Muscle of arm (tissue), 1 donor: ENCODE measurements at regions not wholly inside any gene's neighbourhood (a gene's known extent, or its start where the extent isn't known, plus 50 kb on each side); places are given as distances from the start of the nearest gene placed in this dataset.
"Not testable (repeated sequence)": the region's sequence is repeated elsewhere in the genome, so short reads cannot be mapped to it uniquely, and the experiment has no call there.

Experiments
- DNase-seq: peaks from one replicate; pipeline ENCODE4 v3.0.0-alpha.2; 2013

DNA sequence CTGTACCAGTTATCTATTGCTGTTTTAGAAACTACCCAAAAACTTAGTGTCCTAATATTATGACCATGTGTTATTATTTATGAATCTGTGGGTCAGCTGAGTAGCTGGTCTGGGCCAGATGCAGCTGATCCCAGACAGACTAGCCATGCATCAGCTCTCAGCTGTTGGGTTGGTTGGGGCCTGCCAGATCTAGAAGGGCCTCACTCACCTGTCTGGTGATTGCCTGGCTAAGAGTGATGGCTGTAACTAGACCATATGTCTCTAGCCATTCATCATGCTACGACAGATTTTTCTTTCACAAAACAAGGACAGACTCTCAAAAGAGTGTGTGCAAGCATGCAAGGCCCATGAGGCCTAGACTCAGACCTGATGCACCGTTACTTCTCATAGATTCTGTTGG lies 403.2 kb downstream of the SAMD5 start:
- DNase-seq: no peak

DNA sequence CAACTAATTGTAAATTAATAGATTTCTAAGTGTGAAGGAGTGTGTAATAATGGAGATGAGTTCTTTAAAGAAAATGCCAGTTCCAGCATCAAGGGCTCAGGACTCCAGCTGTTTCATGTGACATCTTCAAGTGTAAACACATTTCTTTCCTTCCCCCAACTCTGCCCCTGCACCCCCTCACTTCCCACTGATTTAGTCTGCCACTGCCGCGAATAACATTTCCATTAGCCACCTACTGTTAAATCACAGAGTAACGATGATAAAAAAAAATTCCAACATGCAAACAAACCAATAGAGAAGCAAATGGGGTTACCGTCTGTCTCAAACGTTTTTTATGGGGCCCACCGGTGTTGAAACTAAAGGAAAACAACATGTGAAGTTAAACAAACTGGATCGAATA lies 414.3 kb downstream of the SAMD5 start:
- DNase-seq: no peak

DNA sequence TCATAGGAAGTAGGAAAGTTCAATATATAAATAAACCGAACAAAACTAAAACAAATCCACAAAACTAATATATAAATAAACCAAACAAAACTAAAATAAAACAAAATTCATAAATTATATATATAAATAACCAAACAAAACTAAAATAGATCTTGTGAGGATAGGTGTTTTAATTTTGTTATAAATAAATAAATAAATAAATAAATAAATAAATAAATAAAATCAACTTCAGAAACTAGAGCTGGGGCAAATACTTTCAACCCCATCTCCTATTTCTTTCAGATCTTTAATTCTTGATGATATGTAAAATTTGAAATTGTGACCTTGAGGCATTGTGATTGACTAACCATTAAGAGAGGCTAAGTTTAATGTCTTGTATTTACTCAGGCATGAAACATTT lies 416.1 kb downstream of the SAMD5 start:
- DNase-seq: no peak

DNA sequence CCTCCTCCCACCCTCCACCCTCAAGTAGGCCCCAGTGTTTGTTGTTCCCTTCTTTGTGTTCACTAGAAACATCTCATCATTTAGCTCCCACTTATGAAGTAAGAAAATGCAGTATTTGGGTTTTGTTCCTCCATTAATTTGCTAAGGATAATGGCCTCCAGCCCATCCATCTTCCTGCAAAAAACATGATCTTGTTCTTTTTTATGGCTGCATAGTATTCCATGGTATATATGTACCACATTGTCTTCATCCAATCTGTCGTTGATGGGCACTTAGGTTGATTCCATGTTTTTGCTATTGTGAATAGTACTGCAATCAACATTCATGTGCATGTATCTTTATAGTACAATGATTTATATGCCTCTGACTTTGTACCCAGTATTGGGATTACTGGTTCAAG lies 416.8 kb upstream of the SASH1 start:
- no peak for DNase-seq

DNA sequence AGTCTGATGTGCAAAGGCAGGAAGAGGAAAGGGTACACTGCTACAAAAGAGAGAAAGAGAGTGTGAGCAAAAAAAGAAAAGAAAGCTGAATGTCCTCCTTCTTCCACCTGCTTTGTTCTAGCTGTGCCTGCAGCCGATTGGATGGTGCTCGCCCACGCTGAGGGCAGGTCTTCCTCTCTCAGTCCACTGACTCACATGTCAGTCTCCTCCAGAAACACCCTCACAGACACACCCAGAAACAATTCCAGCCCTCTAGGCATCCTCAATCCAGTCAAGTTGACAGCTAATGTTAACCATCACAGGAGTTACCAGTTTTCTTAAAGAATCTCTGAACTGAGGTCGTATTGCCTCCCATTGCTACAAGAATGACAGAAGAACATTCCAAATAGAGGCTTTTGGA lies 411.9 kb upstream of the SASH1 start:
- DNase-seq: no peak

DNA sequence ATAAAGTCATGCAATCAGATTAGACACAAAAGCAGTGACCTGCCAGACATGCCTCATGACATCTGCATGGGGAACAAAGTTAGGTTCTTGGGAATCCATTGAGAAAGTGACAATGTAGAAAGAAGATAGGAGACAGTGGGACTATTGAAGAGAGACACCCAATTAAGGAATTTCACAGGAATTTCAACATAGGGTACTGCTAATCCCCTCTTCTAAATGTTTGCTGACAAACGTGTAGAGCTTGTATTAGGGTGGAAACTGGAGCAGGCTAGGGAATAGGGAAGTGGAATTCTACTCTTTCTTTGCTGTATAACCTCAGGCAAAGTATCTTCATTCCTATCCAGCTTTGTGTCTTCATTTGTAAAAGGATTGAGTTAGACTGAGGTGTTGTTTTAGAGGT lies 409.4 kb upstream of the SASH1 start:
- DNase-seq: no peak

DNA sequence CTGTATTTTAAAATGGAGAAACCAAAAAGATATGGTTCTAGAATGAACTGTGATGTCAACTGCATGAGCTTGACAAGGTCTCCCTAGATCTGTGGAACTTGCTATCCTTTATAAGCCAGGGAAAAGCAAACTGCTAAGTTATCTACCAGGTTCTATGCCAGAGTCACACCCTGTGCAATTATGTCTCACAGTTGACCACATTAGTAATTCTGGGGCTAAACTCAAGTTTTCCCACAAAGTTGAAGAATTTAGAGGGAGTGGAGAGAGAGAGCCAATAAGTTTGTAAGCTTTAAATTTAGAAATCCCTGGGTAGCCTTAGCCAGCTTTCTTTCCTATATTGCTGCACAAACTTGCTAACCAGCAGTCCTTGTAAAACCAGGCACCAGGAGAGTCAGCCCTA lies 407.0 kb upstream of the SASH1 start:
- DNase-seq: no peak

DNA sequence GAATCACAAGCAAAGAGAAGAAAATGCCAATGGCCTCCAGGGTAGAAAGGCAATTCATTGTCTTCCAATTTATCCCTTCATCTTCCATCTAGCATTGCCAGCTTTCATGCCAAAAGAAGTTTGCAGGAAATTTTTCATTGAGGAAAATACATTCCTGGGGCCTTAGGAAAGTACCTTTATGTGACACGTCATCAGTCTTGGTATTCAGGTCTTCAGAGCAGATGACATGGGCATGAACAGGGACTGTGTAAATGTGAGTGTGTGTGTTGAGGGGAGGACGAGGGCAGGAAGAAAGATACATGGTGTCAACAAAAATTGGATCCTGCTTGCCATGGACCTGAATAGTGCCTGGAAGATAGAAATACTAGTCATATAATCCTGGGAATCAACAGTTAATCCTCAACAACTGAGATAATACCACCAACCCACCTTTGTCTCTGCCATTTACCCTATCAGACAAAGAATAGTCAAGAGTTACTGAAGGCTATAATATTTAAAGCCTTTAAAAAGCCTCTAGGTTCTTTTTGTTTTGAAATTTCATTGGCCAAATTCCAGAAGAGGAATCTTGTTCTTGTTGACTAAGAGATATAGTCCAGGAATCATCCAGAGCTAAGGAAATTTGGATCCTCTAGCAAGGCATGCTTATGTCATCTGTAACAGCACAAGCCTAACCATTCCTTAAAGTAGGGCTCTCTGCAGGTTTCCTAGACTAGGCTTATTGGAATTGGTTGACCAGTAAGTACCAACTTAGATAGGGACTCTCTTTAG lies 405.8 kb upstream of the SASH1 start:
- no peak for DNase-seq

DNA sequence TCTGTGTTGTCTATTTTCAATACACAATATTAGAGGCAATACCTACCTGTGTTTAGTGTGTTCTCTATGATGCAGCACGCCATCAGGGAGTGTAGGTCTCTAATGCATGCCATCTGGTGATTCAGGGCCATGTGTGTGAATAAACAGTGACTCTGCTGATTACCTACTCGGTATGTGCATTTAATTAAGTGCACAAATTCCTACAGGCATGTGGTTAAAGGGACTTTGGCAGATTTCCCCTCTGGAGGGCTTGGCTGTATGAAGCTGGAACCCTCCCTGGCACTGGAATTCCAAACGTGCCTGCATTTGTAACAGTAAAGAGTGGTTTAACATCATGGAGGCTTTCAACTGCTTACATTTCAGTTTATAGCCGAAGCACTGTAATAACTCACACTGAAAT lies 401.5 kb upstream of the SASH1 start:
- DNase-seq: no peak

DNA sequence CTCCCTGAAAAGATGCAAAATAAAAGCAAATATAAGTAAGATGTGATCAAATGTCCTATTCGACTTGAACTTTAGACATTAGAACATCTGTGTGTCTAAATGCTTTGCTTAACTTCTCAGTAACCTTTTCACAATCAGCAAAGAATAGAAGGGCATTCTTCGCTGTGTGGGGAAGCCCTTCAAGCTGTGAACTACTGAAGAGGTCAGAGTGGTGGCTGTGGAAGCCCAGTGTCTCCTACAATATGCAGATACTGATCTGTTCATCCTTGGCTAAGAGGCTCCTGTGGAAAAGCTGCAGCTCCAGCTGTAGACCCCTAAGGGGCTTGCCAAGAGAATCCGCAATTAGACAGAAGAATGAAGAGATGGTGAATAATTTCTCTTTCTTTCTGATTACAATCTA lies 400.3 kb upstream of the SASH1 start:
- no peak for DNase-seq

DNA sequence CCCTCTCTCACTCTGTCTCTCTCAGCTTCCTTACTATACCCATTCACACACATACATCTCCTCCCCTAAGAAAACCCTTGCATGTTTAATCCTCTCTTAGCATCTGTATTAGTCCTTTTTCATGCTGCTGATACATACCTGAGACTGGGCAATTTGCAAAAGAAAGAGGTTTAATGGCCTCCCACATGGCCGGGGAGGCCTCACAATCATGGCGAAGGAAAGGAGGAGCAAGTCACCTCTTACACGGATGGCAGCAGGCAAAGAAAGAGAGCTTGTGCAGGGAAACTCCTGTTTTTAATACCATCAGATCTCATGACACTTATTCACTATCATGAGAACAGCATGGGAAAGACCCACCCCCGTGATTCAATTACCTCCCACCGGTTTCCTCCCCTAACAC lies 398.5 kb upstream of the SASH1 start:
- no peak for DNase-seq

DNA sequence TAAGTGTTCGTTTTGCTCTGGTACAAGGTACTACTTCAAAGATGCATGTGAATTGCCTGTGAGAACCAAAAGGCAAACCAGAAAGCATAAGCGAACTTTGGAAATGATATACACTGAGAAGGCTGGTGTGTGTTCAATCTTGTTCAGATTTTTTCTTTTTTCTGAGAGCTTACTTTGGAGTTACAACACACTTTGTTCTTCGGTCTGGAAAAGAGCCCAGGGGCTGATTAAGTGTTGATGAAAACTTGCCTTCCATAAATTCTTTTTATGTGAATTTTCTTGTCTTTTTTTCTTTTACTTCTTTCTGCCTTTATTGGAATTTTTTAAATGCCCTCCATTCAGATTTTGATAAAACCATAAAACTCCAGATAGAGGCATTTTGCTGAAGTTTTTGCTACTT lies 395.1 kb upstream of the SASH1 start:
- DNase-seq: no peak

DNA sequence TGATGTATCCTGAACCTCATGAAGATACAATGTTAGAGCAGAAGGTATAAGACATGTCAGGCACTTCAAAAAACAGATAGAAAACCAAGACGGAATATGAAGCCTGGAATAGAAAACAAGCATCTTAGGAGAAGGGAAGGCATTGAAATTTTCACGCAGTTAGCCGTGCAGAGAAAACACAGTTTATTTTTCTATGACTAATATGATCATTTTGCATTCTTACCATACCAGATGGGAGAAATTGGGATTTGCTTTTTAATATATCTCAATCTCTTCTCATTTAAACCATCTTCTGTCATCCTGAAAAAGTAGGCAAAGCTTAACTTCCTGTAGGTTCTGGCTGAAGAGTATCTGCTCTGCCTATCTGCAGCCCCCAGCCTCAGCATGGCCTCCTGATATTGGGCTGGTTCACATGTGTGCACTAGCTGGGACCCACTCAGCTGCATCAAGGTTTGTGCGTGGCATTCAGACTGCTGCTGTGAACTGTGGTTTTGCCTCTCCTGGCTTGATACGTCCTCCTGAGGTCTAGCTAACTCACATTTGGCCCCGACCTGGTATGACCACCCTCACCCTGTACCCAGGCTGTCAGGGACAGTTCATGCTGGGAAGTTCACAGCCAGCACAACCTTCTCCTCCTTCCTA lies 392.5 kb upstream of the SASH1 start:
- DNase-seq: no peak

DNA sequence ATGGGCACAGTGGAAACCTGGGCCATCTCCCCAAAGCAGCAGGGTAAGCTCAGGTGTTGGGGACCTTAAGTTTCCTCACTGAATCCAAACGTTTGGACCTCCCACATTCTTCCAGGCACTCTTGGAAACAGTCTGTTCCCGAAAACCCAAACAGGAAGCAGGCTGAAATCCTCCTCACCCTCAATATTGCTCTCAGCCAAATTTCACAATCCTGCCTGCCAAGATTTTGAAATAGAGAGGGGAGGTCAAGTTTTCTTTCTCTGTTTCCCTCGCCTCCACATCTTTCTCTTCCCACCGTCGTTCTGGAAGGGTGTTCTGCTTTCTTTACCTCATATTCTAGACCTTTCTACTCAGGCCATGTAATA lies 392.0 kb upstream of the SASH1 start:
- peak; percentile 12 for DNase-seq

DNA sequence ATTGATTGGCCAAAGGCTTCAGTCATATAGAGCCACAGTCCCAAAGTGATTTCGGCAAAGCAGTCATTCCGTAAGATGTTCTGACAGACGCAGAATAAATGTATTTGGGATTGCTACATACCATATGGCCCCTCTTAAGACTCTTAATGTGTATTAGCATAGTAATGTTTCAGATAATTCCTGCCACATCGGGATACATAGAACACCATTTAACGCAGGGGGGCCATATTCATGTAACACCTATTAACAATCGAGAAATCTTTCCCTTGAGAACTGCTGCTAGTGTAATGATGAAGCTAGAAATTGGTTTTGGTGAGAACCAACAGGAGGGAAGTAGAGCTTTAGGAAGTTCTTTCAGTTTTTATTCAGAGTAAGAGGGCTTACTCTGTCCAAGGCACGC lies 390.9 kb upstream of the SASH1 start:
- no peak for DNase-seq

DNA sequence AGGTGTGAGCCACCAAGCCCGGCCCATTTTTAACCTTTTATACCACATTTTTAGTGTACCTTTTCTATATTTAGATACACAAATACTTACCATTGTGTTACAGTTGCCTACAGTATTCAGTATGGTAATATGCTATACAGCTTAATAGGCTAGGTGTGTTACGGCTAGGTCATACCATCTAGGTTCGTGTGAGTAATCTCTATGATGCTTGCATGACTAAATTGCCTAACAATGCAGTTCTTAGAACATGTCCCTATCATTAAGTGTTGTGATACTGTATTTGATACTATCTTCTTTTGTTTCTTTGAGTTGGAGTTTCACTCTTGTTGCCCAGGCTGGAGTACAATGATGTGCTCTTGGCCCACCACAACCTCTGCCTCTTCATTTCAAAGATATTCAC lies 387.7 kb upstream of the SASH1 start:
- DNase-seq: no peak

DNA sequence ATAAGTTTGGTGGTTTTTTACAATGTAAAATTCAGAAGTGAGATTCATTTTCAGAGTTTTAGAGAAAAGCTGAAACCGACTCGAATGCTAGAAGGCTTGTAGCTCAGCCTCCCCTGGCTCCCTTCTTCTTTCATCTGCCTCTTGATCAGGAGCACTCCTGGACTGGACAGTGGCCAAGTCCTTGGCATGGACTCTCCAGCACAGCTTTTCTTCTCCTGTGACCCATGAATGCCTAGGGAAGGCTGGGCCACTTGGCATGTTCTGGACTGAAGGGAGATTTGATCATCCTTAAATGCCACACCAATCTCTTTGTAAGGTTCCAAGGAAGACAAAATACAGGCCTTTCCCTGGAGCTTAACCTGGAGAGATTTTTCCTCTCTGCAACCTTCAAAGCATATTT lies 384.0 kb upstream of the SASH1 start:
- no peak for DNase-seq

DNA sequence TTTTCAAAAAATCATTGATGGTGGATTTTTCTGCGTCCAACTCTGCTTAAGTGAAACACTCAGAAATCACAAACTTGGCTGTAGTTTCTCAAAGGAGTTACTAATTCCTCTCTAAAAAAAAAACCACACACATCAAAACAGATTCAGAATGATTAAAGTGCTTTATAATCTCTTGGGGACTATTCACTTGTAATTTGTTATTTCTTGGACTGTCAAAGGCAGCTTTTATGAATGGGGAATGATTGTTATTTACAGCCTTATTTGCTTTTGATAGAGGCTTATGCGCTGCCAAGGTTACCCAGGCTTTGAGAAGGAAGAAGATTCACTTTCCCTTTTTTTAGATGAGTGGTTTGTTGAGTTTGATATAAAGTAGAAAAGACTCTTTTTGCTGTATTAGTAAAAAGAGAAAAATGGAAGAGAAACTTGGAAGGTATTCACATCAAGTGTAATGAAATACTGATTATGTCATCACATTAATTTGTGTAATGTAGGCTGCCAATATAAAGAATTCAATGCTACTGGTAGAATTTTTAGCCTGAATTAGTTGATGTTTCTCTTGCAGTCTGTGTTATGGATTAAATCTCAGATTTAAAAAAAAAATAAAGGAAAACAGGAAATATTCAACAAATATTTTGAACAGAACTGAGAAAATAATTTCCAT lies 381.0 kb upstream of the SASH1 start:
- DNase-seq: no peak

DNA sequence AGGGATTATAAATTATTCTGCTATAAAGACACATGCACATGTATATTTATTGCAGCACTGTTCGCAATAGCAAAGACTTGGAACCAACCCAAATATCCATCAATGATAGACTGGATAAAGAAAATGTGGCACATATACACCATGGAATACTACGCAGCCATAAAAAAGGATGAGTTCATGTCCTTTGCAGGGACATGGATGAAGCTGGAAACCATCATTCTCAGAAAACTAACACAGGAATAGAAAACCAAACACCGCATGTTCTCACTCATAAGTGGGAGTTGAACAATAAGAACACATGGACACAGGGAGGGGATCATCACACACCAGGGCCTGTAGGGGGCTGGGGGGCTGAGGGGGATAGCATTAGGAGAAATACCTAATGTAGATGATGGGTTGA lies 377.2 kb upstream of the SASH1 start:
- not testable (repeated sequence) for DNase-seq

DNA sequence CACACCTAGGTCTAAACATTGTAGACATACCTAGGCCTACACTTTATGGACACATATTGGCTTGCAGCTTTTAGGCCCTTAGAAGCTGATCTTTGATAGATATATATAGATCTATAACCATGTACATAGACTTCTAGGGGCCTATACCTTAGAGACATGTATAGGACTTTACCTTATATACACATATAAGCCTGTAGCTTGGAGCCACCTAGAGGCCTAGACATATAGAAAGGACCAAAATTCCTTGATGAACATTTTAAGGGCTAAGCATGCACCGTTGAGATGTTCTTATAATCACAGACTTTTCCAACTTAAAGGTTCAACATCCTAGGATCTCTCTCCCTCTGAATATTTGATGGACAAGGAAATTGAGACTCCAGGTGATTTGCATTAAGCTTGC lies 371.7 kb upstream of the SASH1 start:
- no peak for DNase-seq

DNA sequence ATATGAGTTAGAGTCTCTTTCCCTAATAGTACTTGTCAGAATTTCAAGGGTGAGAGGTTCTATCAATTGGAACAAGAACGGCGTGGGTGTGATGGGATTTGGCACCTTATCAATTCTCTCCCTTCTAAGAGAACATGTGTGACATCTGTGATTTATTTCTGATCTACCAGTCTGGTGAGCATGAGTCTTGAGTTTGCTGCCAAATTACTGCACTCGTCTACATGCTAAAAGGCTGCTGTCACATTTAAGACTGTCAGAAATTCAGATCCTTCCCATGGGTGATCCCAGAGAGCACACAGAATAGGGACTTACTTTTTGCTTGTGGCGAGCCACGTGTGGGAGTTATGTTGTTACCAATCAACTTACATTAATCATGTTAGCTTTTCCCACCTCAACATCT lies 370.2 kb upstream of the SASH1 start:
- DNase-seq: no peak

DNA sequence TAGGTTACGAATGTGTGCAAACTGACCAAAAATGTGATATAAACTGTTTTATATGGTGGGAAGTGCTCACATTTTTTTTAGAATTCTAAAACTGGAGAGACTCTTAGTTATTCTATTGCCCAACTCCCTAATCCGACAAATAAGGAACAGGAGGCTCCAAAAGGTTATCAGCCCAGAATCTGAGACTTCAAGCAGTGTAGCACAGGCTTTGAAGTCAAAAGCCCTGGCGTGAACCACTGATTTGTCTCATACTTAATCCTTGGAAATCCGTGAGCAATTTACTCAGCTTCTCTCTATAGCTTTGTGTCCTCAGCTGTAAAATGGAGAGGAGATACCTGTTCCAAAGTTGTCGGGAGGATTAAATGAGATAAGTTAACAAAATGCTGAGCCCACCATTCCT lies 368.8 kb upstream of the SASH1 start:
- DNase-seq: no peak

DNA sequence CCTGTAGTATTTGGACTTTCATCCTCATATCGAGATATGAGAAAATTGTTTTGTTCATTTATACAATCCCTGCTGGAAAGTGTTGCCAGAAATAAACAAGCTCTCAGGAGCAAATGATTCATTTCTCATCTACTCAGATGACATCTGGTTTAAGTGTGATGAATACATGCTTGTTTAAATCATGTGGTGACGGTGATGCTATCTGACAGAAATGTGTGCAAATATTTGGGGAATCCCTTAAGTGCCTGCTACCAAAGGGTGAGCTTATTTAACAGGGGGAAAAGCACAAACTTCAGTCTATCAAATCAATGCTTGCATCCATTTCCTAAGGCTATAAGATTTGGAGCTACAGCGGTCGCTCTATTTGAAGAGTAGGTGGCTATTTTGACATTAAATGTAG lies 368.3 kb upstream of the SASH1 start:
- no peak for DNase-seq
